Suprapubic skin (tissue), 3 donors: ENCODE measurements at regions not wholly inside any gene's neighbourhood (a gene's known extent, or its start where the extent isn't known, plus 50 kb on each side); places are given as distances from the start of the nearest gene placed in this dataset.

ENCODE experiments used
- CTCF ChIP-seq, 2 donors: fragments of 200-600 bp in 1 of 2; fragments of 450-650 bp in 1 of 2; sonication (generic) in 1 of 2; IDR thresholded peaks; one replicate each; pipeline ENCODE4 v1.5.1; 2016 to 2019; ENCODE audit warnings: antibody characterized with exemption in 2 of 2, mild to moderate bottlenecking in 1 of 2, moderate library complexity in 1 of 2
- EP300 ChIP-seq: sonication (generic); formaldehyde crosslinking; IDR thresholded peaks from one replicate; pipeline ENCODE4 v1.6.1; 2017; ENCODE audit warnings: antibody characterized with exemption
- POLR2A ChIP-seq, 2 donors: fragments of 450-650 bp; IDR thresholded peaks; one replicate each; pipeline ENCODE4 v1.6.1; 2017; ENCODE audit warnings: antibody characterized with exemption in 2 of 2, mild to moderate bottlenecking in 2 of 2, moderate library complexity in 2 of 2

GRCh38 chr5:92265804-92266203 lies 882.7 kb upstream of the ARRDC3 start:
- TF ChIP-seq CTCF (IDR thresholded peaks at IDR 0.05) (no peak), POLR2A (IDR thresholded peaks at IDR 0.05) (no peak), EP300 (no peak)
